ENCODE measurements at regions not wholly inside any gene's neighbourhood (a gene's known extent, or its start where the extent isn't known, plus 50 kb on each side); places are given as distances from the start of the nearest gene placed in this dataset.

GRCh38 chr4:153119626-153120025, 84.6 kb upstream of the TRIM2 start:
- TF ChIP-seq CTCF (IDR thresholded peaks at IDR 0.05) (no peak), SIN3A (IDR thresholded peaks at IDR 0.05; ENCODE audit: borderline replicate concordance, insufficient read depth, low read depth, low read length) (no peak), POLR2AphosphoS5 (IDR thresholded peaks at IDR 0.05; ENCODE audit: low read depth, low read length) (no peak), REST (IDR thresholded peaks at IDR 0.05; ENCODE audit: insufficient read depth in 1 of 2, low read depth in 2 of 2, low read length in 1 of 2) (no peak)

All from Panc1 (cell line).